ENCODE measurements at regions not wholly inside any gene's neighbourhood (a gene's known extent, or its start where the extent isn't known, plus 50 kb on each side); places are given as distances from the start of the nearest gene placed in this dataset.

DNA sequence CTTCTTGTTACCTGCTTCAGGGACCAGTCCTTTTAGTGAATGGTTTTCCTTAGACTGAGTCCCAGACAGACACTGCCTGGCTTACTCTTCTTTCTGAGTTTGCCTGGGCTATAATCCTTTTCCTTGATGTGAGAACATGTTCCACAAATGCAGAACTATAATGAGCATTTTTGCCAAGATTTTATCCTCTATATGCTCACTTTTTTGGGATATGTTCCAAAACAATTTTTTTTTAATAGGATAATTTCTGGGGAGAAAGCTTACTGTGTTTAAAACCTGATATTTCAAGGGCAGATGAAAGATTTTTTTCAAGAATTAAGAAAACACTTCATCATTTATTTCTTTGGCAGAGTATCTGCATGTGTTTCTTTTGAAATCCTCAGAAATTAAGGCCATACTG, 110.0 kb upstream of the TENM4 start:
- no peak for TF ChIP-seq MAX (IDR thresholded peaks at IDR 0.05)
- TF ChIP-seq NFIC (IDR thresholded peaks at IDR 0.05), result no peak
- TF ChIP-seq FOXM1 (IDR thresholded peaks at IDR 0.05; ENCODE audit: borderline replicate concordance, low read depth), result no peak
- no peak for TF ChIP-seq RAD21 (IDR thresholded peaks at IDR 0.05; ENCODE audit: low read depth)
- TF ChIP-seq CREB1 (IDR thresholded peaks at IDR 0.05; ENCODE audit: low read depth), result no peak
- no peak for TF ChIP-seq ZBTB7A (IDR thresholded peaks at IDR 0.05; ENCODE audit: low read depth)
- no peak for TF ChIP-seq TCF12 (IDR thresholded peaks at IDR 0.05; ENCODE audit: low read depth)
- TF ChIP-seq YY1 (IDR thresholded peaks at IDR 0.05; ENCODE audit: low read depth), result no peak
- no peak for TF ChIP-seq REST (IDR thresholded peaks at IDR 0.05; ENCODE audit: low read depth)
- TF ChIP-seq TAF1 (IDR thresholded peaks at IDR 0.05; ENCODE audit: low read depth), result no peak
- TF ChIP-seq USF1 (IDR thresholded peaks at IDR 0.05), result no peak
- no peak for TF ChIP-seq CEBPB (IDR thresholded peaks at IDR 0.05)
- TF ChIP-seq EGR1 (IDR thresholded peaks at IDR 0.05), result no peak
- TF ChIP-seq TEAD4 (IDR thresholded peaks at IDR 0.05), result no peak
- no peak for TF ChIP-seq EP300 (IDR thresholded peaks at IDR 0.05; ENCODE audit: borderline replicate concordance)

DNA sequence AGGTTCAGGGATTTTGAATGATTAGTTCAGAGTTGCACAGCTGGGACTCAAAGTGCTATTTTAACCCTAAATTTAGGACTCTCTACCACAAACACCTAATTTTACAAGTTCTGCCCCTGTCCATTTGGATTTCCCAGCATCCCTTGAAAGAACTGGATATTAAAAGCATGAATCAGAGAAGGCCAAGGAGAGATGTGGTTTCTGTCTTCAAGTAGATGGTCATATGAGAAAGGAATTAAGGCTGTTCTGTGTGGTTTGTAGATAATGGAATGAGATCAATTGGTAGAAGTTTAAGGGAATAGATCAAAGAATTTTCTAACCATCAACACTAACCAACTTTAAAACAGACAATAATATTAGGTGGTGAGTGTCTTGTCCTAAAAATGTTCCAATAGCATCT, 106.4 kb upstream of the TENM4 start:
- TF ChIP-seq TEAD4 (IDR thresholded peaks at IDR 0.05), result no peak

- TF ChIP-seq REST (IDR thresholded peaks at IDR 0.05; ENCODE audit: low read depth) (no peak), NFIC (IDR thresholded peaks at IDR 0.05) (no peak), MAX (IDR thresholded peaks at IDR 0.05) (no peak), EP300 (IDR thresholded peaks at IDR 0.05; ENCODE audit: borderline replicate concordance) (no peak), CEBPB (IDR thresholded peaks at IDR 0.05) (no peak), TCF12 (IDR thresholded peaks at IDR 0.05; ENCODE audit: low read depth) (no peak), TAF1 (IDR thresholded peaks at IDR 0.05; ENCODE audit: low read depth) (no peak), FOXM1 (IDR thresholded peaks at IDR 0.05; ENCODE audit: borderline replicate concordance, low read depth) (no peak), CREB1 (IDR thresholded peaks at IDR 0.05; ENCODE audit: low read depth) (no peak), YY1 (IDR thresholded peaks at IDR 0.05; ENCODE audit: low read depth) (no peak), EGR1 (IDR thresholded peaks at IDR 0.05) (no peak), ZBTB7A (IDR thresholded peaks at IDR 0.05; ENCODE audit: low read depth) (no peak), TEAD4 (IDR thresholded peaks at IDR 0.05) (no peak), RAD21 (IDR thresholded peaks at IDR 0.05; ENCODE audit: low read depth) (no peak), USF1 (IDR thresholded peaks at IDR 0.05) (no peak)
Observed at GRCh38 chr11:79546351-79546750, 105.5 kb upstream of the TENM4 start.

DNA sequence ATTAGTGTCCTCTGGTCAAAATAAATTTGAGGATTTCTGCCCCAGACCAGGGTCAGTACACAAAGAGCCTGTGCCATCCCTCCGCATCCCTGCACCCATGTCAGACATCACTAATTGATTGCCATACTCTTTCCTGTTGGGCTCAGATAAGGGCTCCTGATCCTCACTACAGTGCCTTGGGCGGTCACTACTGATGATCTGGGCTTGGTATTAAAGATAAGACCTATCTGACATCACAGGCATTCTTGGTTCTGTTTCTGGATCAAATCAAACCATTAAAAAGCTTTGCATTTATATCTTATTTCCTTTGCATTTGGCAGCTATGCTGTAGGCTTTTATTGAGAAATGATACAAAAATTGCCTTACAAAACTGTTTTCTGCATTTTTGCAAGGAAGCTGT, 103.5 kb upstream of the TENM4 start:
- no peak for TF ChIP-seq EP300 (IDR thresholded peaks at IDR 0.05; ENCODE audit: borderline replicate concordance)
- no peak for TF ChIP-seq EGR1 (IDR thresholded peaks at IDR 0.05)
- TF ChIP-seq USF1 (IDR thresholded peaks at IDR 0.05), result no peak
- no peak for TF ChIP-seq YY1 (IDR thresholded peaks at IDR 0.05; ENCODE audit: low read depth)
- no peak for TF ChIP-seq TAF1 (IDR thresholded peaks at IDR 0.05; ENCODE audit: low read depth)
- no peak for TF ChIP-seq CEBPB (IDR thresholded peaks at IDR 0.05)
- no peak for TF ChIP-seq CREB1 (IDR thresholded peaks at IDR 0.05; ENCODE audit: low read depth)
- TF ChIP-seq TEAD4 (IDR thresholded peaks at IDR 0.05), result no peak
- TF ChIP-seq FOXM1 (IDR thresholded peaks at IDR 0.05; ENCODE audit: borderline replicate concordance, low read depth), result no peak
- no peak for TF ChIP-seq MAX (IDR thresholded peaks at IDR 0.05)
- TF ChIP-seq ZBTB7A (IDR thresholded peaks at IDR 0.05; ENCODE audit: low read depth), result no peak
- TF ChIP-seq NFIC (IDR thresholded peaks at IDR 0.05), result no peak
- no peak for TF ChIP-seq RAD21 (IDR thresholded peaks at IDR 0.05; ENCODE audit: low read depth)
- TF ChIP-seq TCF12 (IDR thresholded peaks at IDR 0.05; ENCODE audit: low read depth), result no peak
- no peak for TF ChIP-seq REST (IDR thresholded peaks at IDR 0.05; ENCODE audit: low read depth)

Data from Ishikawa (cell line).